ENCODE measurements at regions not wholly inside any gene's neighbourhood (a gene's known extent, or its start where the extent isn't known, plus 50 kb on each side); places are given as distances from the start of the nearest gene placed in this dataset.

DNA sequence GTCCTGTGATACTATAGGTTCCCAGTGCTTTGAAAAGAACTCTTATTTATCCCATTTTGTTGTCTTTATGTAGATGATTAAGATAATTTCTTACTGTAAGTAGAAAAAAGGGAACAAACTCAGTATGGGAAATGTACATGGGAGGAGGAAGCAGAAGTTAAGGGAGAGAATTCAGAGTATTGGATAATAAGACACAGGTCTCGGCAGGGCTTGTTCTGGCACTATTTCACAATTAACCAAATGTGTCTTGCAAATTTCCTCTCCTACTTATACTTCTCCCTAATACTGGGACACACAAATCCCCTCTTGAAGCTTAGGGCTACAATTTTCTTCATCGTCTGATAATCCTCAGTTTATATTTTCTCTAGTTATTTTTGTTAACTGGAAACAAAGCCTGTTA, 744.0 kb downstream of the ADCYAP1 start:
- Mint-ChIP-seq H3K27ac (no peak overlapping the region), H3K9me3 (no peaks in the 10 kb centered on the region), H3K27me3 (ENCODE audit: insufficient read depth) (no peaks in the 10 kb centered on the region), H3K4me1 (no peaks in the 10 kb centered on the region), H3K36me3 (ENCODE audit: low read depth) (no peaks in the 10 kb centered on the region), H3K4me3 (no peak overlapping the region)
- WGBS, 2 experiments (ENCODE audit: insufficient coverage in 1 of 2, insufficient read length in 1 of 2) = 0 to 50% methylated on average over 1 to 2 of the region's 2 CpGs
- Histone ChIP-seq H3K27me3 (ENCODE audit: control insufficient read depth, insufficient read depth, low read length, poor library complexity, severe bottlenecking) (no peaks in the 10 kb centered on the region), H3K36me3 (ENCODE audit: control insufficient read depth, insufficient read depth, low read length) (no peaks in the 10 kb centered on the region), H3K4me3 (ENCODE audit: low read length) (no peak overlapping the region), H3K9me3 (ENCODE audit: control insufficient read depth, low read length) (peaks cover 6% of the 10 kb centered on the region), H3K27ac (ENCODE audit: low read depth, low read length) (no peak overlapping the region), H3K4me1 (ENCODE audit: control insufficient read depth, insufficient read depth, low read length) (no peaks in the 10 kb centered on the region), H3K9ac (ENCODE audit: extremely low read depth, low read length, poor library complexity, severe bottlenecking) (no peak overlapping the region)
- TF ChIP-seq, protein P1, sequence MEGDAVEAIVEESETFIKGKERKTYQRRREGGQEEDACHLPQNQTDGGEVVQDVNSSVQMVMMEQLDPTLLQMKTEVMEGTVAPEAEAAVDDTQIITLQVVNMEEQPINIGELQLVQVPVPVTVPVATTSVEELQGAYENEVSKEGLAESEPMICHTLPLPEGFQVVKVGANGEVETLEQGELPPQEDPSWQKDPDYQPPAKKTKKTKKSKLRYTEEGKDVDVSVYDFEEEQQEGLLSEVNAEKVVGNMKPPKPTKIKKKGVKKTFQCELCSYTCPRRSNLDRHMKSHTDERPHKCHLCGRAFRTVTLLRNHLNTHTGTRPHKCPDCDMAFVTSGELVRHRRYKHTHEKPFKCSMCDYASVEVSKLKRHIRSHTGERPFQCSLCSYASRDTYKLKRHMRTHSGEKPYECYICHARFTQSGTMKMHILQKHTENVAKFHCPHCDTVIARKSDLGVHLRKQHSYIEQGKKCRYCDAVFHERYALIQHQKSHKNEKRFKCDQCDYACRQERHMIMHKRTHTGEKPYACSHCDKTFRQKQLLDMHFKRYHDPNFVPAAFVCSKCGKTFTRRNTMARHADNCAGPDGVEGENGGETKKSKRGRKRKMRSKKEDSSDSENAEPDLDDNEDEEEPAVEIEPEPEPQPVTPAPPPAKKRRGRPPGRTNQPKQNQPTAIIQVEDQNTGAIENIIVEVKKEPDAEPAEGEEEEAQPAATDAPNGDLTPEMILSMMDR (conservative IDR thresholded peaks at IDR 0.05) = no peak
- no peak for DNase-seq

DNA sequence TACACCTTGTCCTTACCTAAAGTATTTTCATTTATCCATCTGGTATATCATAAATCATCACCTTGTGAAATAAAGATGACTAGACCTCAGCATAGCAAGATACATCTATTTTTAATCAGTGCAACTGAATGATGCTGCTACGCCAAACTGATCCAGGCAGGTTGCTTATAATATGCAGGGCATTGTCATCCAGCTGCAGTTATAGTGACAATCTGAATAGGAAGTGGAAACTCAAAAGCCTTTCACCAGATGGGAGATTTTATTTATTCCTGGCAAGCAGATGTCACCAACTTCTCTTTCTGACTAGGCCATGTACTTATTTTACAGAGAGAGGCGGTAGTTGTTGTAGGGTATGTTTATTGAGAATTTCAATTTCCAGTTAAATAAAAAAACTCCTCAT, 747.3 kb downstream of the ADCYAP1 start:
- no peak for DNase-seq
- no peak overlapping the region for H3K27ac Mint-ChIP-seq
- H3K9me3 Mint-ChIP-seq = no peaks in the 10 kb centered on the region
- Histone ChIP-seq H3K4me1 (ENCODE audit: control insufficient read depth, insufficient read depth, low read length) (no peaks in the 10 kb centered on the region), H3K36me3 (ENCODE audit: control insufficient read depth, insufficient read depth, low read length) (no peaks in the 10 kb centered on the region), H3K4me3 (ENCODE audit: low read length) (no peak overlapping the region), H3K27ac (ENCODE audit: low read depth, low read length) (no peak overlapping the region), H3K9ac (ENCODE audit: extremely low read depth, low read length, poor library complexity, severe bottlenecking) (no peak overlapping the region), H3K9me3 (ENCODE audit: control insufficient read depth, low read length) (peaks cover 6% of the 10 kb centered on the region), H3K27me3 (ENCODE audit: control insufficient read depth, insufficient read depth, low read length, poor library complexity, severe bottlenecking) (no peaks in the 10 kb centered on the region)
- no peaks in the 10 kb centered on the region for H3K4me1 Mint-ChIP-seq
- TF ChIP-seq, protein P1 (conservative IDR thresholded peaks at IDR 0.05) = no peak
- WGBS, 2 experiments (ENCODE audit: insufficient coverage in 1 of 2, insufficient read length in 1 of 2) = 92 to 100% methylated on average over 1 of the region's 2 CpGs
- no peak overlapping the region for H3K4me3 Mint-ChIP-seq
- no peaks in the 10 kb centered on the region for H3K27me3 Mint-ChIP-seq (ENCODE audit: insufficient read depth)
- H3K36me3 Mint-ChIP-seq (ENCODE audit: low read depth) = no peaks in the 10 kb centered on the region

DNA sequence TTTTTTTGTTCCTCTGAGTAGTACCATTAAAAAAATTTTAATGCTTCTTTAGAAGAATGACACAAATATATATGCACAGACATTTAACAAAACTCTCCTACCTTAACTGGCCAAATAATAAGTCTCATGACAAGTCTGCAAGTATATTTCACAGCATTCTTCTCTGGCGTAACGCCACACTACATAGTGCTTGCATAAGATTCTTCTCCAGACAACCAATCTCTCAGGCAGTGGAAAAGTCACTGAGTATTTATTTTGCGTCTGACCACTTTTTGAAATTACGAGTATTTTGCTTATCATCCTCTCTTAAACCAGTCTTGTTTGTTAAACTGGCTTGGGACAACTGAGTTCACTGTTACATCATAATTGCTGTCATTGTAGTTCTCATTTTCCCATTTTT, 749.2 kb downstream of the ADCYAP1 start:
- no peaks in the 10 kb centered on the region for H3K4me1 ChIP-seq (ENCODE audit: control insufficient read depth, insufficient read depth, low read length)
- 97 to 100% methylated on average over 4 of the region's 4 CpGs for WGBS, 2 experiments (ENCODE audit: insufficient coverage in 1 of 2, insufficient read length in 1 of 2)
- H3K27me3 ChIP-seq (ENCODE audit: control insufficient read depth, insufficient read depth, low read length, poor library complexity, severe bottlenecking) = no peaks in the 10 kb centered on the region
- no peaks in the 10 kb centered on the region for H3K4me1 Mint-ChIP-seq
- no peak overlapping the region for H3K4me3 Mint-ChIP-seq
- H3K27ac ChIP-seq (ENCODE audit: low read depth, low read length) = no peak overlapping the region
- H3K4me3 ChIP-seq (ENCODE audit: low read length) = no peak overlapping the region
- no peaks in the 10 kb centered on the region for H3K9me3 Mint-ChIP-seq
- peaks cover 6% of the 10 kb centered on the region for H3K9me3 ChIP-seq (ENCODE audit: control insufficient read depth, low read length)
- TF ChIP-seq, protein P1 (conservative IDR thresholded peaks at IDR 0.05) = no peak
- no peaks in the 10 kb centered on the region for H3K36me3 ChIP-seq (ENCODE audit: control insufficient read depth, insufficient read depth, low read length)
- H3K27me3 Mint-ChIP-seq (ENCODE audit: insufficient read depth) = no peaks in the 10 kb centered on the region
- H3K36me3 Mint-ChIP-seq (ENCODE audit: low read depth) = no peaks in the 10 kb centered on the region
- H3K27ac Mint-ChIP-seq = no peak overlapping the region
- no peak overlapping the region for H3K9ac ChIP-seq (ENCODE audit: extremely low read depth, low read length, poor library complexity, severe bottlenecking)
- no peak for DNase-seq
